ENCODE measurements at regions not wholly inside any gene's neighbourhood (a gene's known extent, or its start where the extent isn't known, plus 50 kb on each side); places are given as distances from the start of the nearest gene placed in this dataset.

DNA sequence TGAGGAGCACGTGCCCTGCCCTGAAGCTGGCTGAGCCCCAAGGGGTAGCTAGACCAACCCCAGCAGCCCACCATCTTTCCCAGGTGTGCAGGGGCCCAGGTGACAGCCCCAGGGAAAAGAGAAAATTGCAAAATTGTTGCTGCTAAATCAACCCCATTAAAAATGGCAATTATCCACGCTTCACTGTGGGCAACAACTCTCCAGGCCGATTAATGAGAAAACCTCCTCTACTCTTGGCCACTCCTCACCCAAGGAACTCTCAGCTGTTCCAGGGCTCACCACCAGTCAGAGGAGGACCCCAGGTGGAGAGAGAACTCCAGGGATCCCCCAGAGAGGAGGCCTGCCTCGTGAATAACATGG, 516.1 kb upstream of the MGMT start:
- no peak for DNase-seq

DNA sequence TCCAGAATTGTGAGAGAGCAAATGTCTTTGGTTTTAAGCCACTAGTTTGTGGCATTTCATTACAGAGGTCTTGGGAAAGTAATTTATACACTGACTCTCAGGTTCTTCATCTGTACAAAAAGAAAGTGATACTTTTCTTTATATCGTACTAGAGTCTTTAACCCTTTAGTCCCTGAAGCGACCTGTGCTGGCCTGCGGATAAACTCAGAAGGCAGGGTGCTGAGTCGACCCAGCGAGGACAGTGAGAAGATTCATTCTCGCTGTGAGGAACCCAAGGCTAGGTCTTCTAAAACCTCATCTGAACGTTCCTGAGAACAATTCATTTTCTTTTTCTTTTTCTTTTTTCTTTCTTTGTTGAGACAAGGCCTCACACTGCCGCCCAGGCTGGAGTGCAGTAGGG, 514.2 kb upstream of the MGMT start:
- no peak for DNase-seq

DNA sequence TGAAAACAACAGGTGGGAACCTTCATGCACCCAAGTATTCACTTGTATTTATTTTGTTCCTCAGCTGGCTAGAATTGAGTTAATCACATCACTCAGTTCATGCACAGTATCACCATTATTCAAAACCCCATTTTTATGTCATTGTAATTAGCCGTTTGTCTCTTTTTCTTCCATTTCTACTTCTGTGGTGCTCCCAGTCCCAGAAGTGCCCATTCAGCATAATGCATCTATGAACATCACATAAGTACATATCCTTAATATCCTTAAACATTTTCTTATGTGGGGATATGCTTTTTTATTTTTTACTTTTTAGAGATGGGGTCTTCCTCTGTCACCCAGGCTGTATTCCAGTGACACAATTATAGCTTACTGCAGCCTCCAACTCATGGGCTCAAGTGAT, 510.9 kb upstream of the MGMT start:
- no peak for DNase-seq

DNA sequence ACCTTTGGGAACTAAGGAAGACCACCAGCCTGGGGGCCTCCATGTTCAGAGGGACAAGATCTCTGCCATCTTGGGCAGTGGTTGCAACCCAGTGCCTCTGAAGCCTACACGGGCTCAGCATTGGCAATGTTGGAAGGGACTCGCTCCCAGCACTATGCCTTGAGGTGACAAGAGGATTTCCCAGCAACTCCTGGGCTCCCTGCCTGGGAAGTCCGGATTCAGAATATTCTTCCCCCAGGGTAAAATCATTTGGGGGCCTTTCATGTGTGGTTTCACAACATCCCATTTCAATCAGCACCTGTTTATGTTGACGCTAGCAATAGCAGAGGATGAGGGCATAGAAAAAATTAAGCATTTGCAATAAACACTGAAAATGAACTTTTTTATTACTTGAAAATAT, 509.8 kb upstream of the MGMT start:
- DNase-seq, result no peak

DNA sequence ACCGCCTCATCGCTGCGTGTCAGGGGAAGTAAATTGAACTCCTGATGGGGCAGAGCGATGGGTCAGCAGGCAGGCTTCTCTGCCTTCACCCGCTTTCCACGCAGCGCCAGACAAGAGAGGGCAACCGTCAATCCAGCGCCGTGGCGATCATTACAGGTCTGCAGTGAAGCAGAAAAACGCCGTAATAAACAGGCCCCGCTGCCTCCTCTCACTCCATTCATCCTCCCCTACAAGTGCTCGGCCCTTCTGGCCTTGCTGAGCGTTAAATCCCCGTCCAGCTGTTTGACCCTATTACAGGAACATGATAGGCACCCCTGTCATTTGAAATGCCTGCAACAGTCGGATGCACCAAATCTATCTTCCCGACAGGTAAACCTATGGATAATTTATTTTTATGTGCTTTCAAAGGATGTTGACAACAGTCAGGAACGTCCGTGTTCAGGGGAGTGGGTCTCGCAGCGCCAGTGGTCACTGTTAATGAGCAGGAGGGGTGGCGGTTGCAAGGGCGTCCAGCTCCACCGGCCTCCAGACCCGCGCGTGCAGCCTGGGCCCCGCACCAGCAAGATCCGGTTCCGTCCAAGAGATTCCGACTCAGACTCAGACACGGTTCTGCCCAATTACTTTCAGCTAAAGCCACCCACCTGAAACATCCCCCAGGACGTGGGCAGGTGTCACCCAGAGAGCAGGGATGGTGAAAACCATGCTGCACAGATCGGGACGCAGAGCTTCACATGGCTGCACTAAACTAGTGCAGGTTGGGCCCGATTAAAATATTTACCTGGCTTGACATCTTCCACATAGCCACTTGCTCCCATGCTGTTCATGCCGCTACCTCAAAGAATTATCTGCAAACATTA, 508.0 kb upstream of the MGMT start:
- no peak for DNase-seq

DNA sequence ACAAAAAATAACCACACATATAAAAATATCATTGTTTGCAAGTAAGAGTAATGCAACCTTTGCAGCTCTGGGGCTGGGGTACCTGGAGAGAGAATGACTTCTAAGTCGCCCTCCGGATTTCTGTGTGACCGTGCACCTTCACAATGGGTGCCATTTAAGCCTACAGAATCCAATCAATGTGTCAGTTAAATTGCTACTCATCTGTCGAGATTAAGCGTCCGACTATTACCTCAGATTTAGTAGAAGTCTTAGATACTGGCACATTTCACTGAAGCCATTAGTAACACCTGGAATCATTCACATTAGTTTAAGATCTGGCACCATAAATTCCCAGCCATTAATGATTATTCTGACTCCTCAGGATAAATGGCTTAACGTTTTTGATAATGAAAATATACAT, 507.3 kb upstream of the MGMT start:
- DNase-seq, result no peak

DNA sequence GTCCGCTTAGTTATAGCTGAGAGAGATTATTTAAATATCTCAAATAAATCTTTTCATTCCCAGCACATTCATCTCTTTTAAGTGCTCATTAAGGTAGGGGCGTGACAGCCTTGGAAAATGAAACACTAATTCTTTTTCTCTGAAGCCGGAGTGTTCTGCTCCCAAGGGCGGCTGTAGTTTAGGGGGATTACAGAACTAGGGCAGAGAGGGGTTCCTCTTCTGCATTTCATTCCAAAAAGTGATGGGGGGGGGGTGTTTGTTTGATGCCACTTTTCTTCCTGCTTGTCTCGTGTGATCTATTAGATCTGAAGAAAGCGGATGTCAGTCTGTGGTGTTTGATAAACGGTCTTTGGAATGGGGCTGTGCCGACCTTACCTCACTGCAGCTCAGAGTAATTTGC, 506.5 kb upstream of the MGMT start:
- DNase-seq, result no peak

DNA sequence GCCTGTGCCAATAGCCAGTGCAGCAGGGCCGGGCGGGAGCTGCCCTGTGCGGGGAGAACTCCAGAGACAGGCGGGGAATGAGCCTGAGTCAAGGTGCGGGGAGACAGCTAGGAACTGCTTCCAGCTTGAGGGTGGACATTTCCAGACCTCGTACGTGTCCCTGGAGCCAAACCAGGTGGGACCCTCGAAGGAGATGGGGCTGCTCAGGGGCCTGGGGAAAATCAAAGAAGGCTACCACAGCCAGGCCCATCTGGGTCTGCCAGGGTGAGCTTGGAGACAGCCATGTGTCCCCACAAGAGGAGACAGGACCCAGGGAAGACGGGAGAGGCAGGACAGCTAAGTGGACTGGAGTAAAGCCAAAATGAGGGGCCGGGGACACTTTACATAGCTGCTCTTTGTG, 504.9 kb upstream of the MGMT start:
- DNase-seq, result no peak

DNA sequence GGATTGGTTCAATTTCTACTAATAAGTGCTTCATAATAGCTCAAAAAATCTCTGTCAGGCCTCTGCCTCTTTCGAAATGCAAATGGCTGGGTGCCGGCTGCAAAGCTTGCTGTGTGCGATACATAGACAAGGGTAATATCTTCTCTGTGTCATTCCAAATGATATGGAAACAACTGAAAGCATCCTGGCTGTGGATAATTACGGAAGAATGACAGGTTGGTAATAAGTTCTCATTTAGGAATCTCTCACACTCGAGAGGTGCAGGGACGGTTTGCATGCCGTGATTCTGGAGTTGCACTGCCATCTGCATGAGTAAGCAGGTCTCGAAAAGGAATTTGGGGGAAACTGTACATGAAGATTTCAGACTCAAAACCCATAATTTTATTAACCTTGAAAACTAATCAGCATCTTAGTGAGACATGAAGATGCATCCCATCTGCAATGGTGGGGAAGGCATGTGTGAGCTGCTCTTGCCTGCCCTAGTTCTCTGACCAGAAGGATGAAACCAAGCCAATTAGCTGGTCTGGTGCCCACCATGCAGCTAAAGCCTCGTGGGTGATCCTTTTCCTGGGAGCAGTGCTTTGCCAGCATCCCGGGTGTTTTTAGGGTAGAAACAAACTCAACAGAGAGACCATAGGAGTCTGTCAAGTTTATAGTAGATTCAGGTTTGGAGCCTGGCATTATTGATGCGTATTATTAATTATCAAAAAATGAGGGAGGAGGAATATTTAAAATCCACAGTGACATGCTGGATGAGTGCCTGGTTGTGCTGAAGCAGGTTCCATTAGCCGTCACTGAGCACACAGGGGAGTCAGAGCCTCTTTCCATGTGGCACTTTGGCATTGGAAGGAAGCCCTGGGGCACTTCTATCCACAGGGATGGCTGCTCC, 503.6 kb upstream of the MGMT start:
- DNase-seq, result no peak

DNA sequence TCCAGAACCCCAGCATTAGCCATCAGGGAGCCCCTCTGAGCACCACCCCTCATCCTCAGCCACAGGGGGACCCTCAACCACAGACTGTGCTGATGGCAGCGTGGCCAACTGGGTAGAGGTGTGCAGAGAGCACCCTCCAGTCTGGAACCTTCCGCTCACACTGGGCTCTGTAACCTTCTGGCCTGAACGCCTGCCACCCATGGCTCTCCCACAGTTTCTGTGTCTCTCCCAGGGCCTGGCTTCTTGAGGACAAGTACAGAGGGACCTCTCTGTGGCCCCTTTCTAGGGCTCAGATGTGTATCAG, 503.0 kb upstream of the MGMT start:
- DNase-seq, result no peak

DNA sequence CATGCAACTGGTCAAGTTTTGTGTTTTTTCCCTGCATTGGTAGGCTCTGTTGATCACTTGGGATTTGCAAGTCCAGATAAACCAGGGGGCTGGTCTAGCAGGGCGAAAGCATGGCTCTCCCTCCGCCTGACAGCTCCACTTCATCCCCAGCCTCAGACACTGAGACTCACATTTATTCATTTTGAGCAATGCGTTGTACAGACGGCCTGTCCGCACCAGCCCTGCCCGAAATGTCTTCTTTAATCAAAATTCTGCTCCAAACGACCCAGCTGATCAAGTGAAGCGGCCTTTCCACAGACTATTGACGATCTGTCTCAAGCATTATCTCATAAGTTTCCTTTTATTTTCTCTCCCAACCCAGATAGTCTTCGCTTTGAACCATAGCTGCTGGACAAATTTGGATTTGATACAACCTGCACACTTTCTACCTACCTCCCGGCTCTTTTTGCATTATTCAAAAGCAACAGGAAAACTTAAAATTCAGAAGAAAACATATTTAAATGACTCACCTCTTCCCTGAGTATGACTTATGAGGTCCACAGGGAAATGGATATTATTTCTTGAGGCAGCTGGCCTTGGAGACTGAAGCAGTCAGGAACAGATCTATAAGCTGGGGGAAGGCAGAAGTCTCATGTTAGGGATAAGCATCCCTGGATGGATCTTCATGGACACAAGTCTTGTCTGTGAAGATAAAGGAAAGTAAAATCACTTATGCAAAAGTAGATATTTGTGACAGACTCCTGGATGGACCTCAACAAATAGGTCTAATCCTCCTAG, 498.9 kb upstream of the MGMT start:
- DNase-seq, result no peak

DNA sequence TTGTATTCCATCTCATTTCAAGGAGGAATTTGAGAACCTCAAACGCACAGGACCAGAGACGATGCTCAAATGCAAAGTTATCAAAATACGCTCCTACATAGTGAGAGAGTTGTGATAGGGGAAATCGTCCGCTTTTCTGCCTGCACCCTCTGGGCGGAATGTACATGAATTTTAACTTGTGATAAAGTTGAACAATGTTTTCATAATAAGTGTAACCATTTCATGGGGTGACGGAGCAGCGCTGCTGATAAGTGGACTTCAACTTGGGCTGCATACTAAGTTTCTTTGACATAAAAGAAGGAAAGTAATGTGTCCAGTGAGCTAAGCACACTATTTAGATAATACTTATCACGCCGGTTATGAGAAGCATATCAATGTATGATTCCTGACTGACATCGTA, 497.5 kb upstream of the MGMT start:
- DNase-seq, result no peak

DNA sequence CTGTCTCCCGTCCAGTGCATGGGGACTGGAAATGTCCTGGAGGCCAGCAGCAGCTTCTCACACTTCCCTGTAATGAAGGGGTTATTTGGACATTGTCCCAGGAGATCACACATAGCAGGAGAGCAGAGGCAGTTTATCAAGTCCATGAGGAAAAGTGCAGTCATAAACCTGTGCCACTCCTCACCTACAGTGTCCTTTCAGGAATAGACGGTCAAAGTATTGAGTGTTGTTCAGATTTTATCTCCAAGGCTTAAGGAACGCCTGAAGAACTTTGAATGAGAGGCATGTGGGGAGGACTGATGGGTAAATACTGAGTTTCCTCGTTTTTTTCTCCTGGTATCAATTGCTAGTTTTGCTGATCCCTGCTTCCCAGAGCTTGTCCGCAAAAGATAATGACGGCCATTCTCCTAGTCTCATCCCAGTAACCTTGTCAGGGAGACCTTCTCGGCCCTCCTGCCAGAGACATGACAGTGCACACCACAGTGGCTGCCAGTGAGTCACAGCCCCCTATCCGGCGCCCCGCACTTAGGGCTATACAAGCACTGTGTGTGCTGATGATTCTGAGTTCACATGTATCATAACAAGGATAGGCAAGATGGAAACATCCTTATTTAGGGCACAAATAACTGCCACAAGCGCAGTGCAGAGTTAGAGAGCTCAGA, 495.5 kb upstream of the MGMT start:
- no peak for DNase-seq

DNA sequence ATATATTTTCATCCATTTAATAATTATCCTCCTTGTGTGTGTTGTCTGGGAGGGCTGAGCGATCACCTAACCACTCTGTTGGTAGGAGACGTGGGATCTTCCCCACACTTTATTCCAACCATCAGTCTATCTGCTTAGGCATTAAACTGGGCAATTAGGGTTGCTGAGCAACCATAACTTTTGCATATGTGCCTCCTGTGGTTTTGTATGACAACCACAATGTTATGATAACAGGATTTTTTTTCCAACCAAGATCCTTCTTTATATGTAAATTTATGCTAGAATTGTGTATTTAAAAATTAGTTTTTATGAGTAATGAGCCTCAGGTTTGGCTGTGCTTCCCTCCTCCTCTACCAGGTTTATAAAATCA, 495.0 kb upstream of the MGMT start:
- no peak for DNase-seq

DNA sequence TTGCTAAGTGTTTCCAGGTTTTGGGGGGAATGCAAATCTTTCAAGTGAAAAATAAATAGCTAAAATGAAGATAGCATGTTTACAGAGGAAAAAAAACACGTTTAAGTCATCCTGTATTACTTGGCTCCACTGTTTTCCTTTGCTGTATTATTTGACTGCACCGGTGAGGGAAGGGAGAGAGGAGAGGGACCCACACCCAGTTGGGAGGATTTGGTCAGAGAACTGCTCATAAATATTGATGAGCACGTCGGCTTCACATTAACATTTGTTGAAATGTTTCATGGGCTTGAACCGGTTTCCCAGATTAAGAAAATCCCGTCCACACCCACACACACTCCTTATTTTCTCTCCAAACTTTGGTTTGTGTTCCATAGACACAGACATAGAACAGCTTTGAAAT, 493.8 kb upstream of the MGMT start:
- DNase-seq, result no peak

DNA sequence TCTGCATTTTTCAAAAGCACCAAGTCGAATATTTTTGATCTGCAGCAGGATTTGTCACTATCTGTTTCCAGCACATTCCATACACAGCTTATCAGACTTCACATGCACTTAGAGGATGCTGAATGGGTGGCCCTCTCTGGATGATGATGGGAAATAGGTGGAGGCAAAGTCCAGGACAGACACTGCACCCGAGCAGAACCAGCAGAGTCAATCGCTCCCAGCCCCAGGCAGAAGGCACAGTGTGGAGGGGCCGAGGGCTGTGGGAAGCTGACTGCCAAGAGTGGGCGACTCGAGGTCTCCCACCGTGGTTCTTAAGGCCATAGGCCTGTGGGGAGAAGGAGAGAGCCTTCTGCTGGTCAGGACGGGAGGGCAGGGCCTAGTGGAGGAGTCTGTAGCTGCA, 490.2 kb upstream of the MGMT start:
- DNase-seq, result no peak

DNA sequence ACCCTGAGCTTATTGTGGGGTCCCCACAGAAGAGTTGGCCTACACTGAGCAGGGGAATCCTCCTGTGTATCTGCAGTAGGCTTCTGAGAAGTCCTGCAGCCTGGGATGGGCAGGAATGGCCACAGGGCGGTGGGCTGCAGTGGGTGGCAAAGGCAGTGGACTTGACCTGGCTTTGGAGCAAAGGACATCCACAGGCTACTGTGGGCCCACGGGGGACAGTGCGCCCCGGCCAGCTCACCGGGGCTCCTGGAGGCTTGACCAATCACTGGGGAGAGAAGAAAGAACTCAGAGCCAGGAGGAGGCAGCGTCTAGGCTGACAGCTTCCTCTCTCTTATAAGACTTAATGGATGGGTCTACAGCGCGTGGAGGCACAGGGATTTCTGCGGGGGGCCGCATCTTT, 488.8 kb upstream of the MGMT start:
- DNase-seq, result no peak

DNA sequence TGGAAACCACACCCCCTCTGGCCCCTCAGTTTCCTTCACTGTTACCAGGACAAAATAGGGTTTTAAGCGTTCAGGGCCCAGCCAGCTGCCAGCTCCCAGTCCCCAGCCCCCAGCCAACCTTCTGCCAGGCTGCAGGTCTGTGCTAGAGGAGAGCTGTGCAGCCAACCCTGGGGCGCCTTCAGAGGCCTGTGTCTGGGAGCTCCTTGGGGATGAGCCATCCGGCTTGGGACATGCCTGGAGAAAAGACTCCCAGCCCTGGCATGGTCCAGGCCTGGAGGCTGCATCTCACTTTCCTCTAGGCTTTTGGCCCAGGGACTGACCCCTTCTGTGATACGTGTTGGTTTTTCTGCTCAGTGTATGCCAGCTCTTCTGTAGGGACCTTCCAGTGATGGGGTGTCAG, 487.6 kb upstream of the MGMT start:
- DNase-seq, result no peak

DNA sequence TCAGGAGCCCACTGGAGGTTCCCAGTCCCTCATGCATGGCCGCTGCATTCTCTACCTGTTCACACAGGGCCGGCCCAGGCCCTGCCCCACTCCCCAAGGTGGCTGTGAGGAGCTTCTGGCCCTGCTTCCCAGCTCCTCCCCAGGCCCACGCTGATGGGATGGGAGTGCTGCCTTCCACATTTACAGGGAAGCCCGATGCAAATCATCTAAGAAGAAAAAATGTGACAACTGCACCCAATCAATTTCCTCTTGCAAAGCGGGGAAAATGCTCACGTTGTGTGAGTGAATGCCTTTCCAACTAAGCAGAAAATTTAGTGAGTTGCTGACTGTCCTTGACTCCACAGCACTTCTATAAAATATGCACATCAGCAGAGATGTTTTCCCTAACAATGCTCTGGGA, 485.8 kb upstream of the MGMT start:
- no peak for DNase-seq

DNA sequence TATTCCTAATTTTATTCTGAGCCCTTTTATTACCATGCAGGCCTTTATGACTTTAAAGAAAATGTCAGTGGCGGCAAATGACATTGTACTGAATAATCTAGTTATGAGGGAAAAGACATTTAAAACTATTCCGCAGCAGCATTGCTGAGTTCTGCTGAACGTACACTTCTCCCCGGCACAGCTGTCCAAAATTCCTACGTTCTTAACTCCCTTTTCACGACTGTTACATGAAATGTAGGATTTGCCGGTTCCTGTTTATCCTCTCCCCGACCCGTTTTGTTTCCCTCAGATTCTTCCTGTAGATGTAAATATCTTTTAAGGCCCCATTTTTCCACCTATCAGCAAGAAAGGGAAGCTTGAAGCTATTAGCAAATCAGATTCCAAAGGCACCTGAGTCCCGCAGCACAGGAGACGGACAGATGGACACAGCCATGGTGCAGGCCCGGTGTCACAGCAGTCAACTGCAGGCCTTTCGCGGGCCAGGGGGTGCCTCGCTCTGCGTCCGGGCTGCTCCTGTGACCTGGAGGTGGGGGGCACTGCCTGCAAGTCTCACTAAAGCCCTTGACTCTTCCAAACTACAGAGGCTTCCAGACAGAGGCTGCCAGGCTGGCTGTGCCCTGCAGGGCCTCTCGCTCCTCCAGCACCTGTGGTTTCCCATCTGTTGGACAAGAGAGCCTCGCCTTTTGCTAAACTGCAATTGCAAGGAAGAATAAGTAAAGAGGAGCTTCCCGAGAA, 485.0 kb upstream of the MGMT start:
- DNase-seq, result no peak

DNA sequence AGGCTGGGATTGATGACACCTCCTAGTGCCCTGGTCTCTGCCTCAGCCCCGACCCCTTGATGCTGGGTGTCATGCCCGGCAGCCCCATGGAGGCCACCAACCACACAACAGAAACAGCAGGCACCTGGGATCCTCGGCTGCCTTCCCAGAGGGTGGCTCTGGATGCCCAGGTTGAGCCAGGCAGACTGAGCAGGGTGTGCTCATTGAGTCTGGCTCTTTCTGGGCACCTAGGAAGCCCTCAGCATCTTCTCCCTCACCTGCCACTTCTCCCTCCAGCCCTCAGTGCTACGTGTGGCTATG, 484.5 kb upstream of the MGMT start:
- DNase-seq, result no peak

DNA sequence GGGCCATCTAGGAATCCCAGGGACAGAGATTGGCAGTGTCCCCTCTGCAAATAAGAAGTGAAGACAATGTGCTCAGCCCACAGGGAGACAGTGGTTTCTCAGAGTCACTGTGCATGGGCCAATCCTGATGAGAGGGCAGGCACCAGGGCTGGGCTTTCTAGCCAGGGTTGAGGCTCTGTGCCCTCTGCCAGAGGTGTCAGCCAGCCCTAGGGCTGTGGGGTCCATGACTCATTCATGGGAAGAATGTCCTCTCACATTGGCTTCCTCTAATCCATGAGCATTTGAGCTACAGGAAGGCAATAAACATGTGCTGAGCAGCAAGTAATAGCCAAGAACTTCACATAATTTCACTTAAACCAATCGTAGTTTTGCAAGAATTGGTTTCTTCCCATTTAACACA, 482.0 kb upstream of the MGMT start:
- DNase-seq, result no peak

DNA sequence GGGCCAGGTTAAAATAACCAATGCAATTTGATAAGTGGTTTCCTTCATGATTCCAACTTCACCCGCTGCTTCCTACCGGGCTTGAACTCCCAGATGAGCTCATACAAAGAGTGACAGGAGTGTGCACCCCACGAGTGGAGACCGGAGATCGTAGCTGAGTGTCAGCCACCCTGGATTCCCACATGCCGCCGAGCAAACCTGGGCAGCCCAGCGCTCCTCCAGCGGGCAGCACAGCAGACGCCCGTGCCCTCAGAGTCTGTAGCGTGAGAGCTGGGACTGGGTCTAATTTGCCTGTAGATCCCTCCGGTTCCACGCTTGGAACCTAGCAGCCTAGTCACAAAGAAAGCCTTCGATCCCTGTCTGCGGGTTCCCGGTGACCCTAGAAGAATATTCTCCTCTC, 476.1 kb upstream of the MGMT start:
- DNase-seq, result no peak
